A549 (cell line): ENCODE measurements at regions not wholly inside any gene's neighbourhood (a gene's known extent, or its start where the extent isn't known, plus 50 kb on each side); places are given as distances from the start of the nearest gene placed in this dataset.

Experiments used
- ATAC-seq, 2 experiments: fragments of 200-7000 bp in 1 of 2; fragments of >200 bp in 1 of 2; cut with Nextera tagmentation in 1 of 2; cut with Tn5 transposase in 1 of 2; 3 replicates each; pipeline versions ENCODE4 v1.8.0 to v1.9.1; 2018 to 2020; ENCODE audit warnings: mild to moderate bottlenecking in 1 of 2, moderate library complexity in 1 of 2
- CTCF ChIA-PET: fragments of 300-600 bp; sonication (Branson Sonifier 250); formaldehyde crosslinking; extraction: SDS; loops from one replicate; lab custom pipeline; 2021; ENCODE audit warnings: antibody characterized with exemption, inconsistent platforms; lab: Yijun Ruan, JAX
- POLR2A ChIA-PET: fragments of 350-600 bp; formaldehyde crosslinking; extraction: SDS; loops from one replicate; lab custom pipeline; 2021; ENCODE audit warnings: antibody characterized with exemption, inconsistent platforms; lab: Yijun Ruan, JAX
- DNase-seq, 2 experiments: peaks; one replicate each; pipeline versions ENCODE4 v3.0.0 to v3.0.0-alpha.2; 2011 to 2016; ENCODE audit warnings: low read depth in 1 of 2, low spot score in 1 of 2
- FAIRE-seq: peaks from 2 replicates; lab custom pipeline; 2011; peaks lifted over from hg19 to GRCh38; lab: Jason Lieb, UNC
- H3K27ac ChIP-seq, 2 experiments: fragments of >200 bp; sonication (Bioruptor Twin); formaldehyde crosslinking; 3 replicates each; pipeline ENCODE4 v1.5.1; 2016 to 2017
- H3K4me1 ChIP-seq: fragments of >200 bp; sonication (Bioruptor Twin); formaldehyde crosslinking; 3 replicates; pipeline ENCODE4 v1.6.1; 2016
- H3K4me2 ChIP-seq: fragments of >200 bp; sonication (Bioruptor Twin); formaldehyde crosslinking; 3 replicates; pipeline ENCODE4 v1.6.1; 2016
- H3K4me3 ChIP-seq: fragments of >200 bp; sonication (Bioruptor Twin); formaldehyde crosslinking; 3 replicates; pipeline ENCODE4 v1.5.1; 2016
- H3K9me3 ChIP-seq: fragments of >200 bp; sonication (Bioruptor Twin); formaldehyde crosslinking; 3 replicates; pipeline ENCODE4 v1.6.1; 2016
- CBX2 ChIP-seq: fragments of 200-600 bp; sonication (generic); IDR thresholded peaks from 2 replicates; pipeline ENCODE4 v1.6.1; 2016; ENCODE audit warnings: low read depth, mild to moderate bottlenecking, borderline replicate concordance
- CBX8 ChIP-seq: fragments of 200-600 bp; sonication (generic); IDR thresholded peaks from 2 replicates; pipeline ENCODE4 v1.6.1; 2016
- CHD4 ChIP-seq: fragments of 200-600 bp; sonication (generic); IDR thresholded peaks from 2 replicates; pipeline ENCODE4 v1.6.1; 2016; ENCODE audit warnings: antibody characterized with exemption, mild to moderate bottlenecking, borderline replicate concordance
- ESRRA ChIP-seq: fragments of 150-350 bp; IDR thresholded peaks from 2 replicates; pipeline ENCODE4 v1.6.1; 2014; ENCODE audit warnings: mild to moderate bottlenecking, low read length, borderline replicate concordance
- FOSB ChIP-seq: fragments of 250-450 bp; sonication (Bioruptor Pico); IDR thresholded peaks from 2 replicates; pipeline ENCODE4 v1.5.0; 2020; ENCODE audit warnings: mild to moderate bottlenecking, moderate library complexity
- FOSL2 ChIP-seq, 2 experiments: fragments of 450-650 bp in 1 of 2; fragments of >200 bp in 1 of 2; sonication (Bioruptor Twin) in 1 of 2; formaldehyde crosslinking; IDR thresholded peaks; 2 replicates each; pipeline versions ENCODE4 v1.5.0 to v1.6.1; 2016 to 2020; ENCODE audit warnings: mild to moderate bottlenecking in 1 of 2, moderate library complexity in 1 of 2
- GATA3 ChIP-seq: IDR thresholded peaks from 2 replicates; pipeline ENCODE4 v1.6.1; 2012; ENCODE audit warnings: borderline replicate concordance
- HDAC2 ChIP-seq: fragments of 200-600 bp; sonication (generic); IDR thresholded peaks from 2 replicates; pipeline ENCODE4 v1.6.1; 2016
- HOXA7 ChIP-seq: fragments of 250-450 bp; sonication (Bioruptor Pico); IDR thresholded peaks from 2 replicates; pipeline ENCODE4 v1.5.0; 2020; ENCODE audit warnings: mild to moderate bottlenecking, moderate library complexity
- HOXB13 ChIP-seq: fragments of 250-450 bp; sonication (Bioruptor Pico); IDR thresholded peaks from 2 replicates; pipeline ENCODE4 v1.5.0; 2020; ENCODE audit warnings: low read depth, mild to moderate bottlenecking, moderate library complexity
- HOXB5 ChIP-seq: fragments of 250-450 bp; sonication (Bioruptor Pico); IDR thresholded peaks from 2 replicates; pipeline ENCODE4 v1.5.0; 2020; ENCODE audit warnings: mild to moderate bottlenecking, moderate library complexity
- JUN ChIP-seq, 2 experiments: fragments of >200 bp; sonication (Bioruptor Twin); formaldehyde crosslinking; IDR thresholded peaks; 2 replicates in 1 of 2; 3 replicates in 1 of 2; pipeline ENCODE4 v1.6.1; 2016 to 2017
- KDM1A ChIP-seq: fragments of 200-600 bp; sonication (generic); IDR thresholded peaks from 2 replicates; pipeline ENCODE4 v1.6.1; 2016; ENCODE audit warnings: low read depth, mild to moderate bottlenecking
- MAZ ChIP-seq: fragments of 150-350 bp; IDR thresholded peaks from 2 replicates; pipeline ENCODE4 v1.6.1; 2014; ENCODE audit warnings: antibody characterized with exemption, low read depth, low read length, borderline replicate concordance
- NPAS2 ChIP-seq: fragments of 250-450 bp; sonication (Bioruptor Pico); IDR thresholded peaks from 2 replicates; pipeline ENCODE4 v1.8.0; 2022; ENCODE audit warnings: mild to moderate bottlenecking, moderate library complexity, borderline replicate concordance
- NR3C1 ChIP-seq: fragments of >200 bp; sonication (Bioruptor Twin); formaldehyde crosslinking; IDR thresholded peaks from 3 replicates; pipeline ENCODE4 v1.6.1; 2017
- RNF2 ChIP-seq: fragments of 200-600 bp; sonication (generic); IDR thresholded peaks from 2 replicates; pipeline ENCODE4 v1.6.1; 2016; ENCODE audit warnings: low read depth, mild to moderate bottlenecking, antibody characterized with exemption, moderate library complexity, borderline replicate concordance
- SMC3 ChIP-seq: fragments of >200 bp; sonication (Bioruptor Twin); formaldehyde crosslinking; IDR thresholded peaks from 3 replicates; pipeline ENCODE4 v1.6.1; 2018; ENCODE audit warnings: inconsistent platforms
- TP53 ChIP-seq: fragments of 250-450 bp; sonication (Bioruptor Pico); IDR thresholded peaks from 2 replicates; pipeline ENCODE4 v1.5.0; 2021; ENCODE audit warnings: mild to moderate bottlenecking, moderate library complexity
- ZSCAN20 ChIP-seq: fragments of 250-450 bp; sonication (Bioruptor Pico); IDR thresholded peaks from 2 replicates; pipeline ENCODE4 v1.8.0; 2022; ENCODE audit warnings: mild to moderate bottlenecking, moderate library complexity
- WGBS: methylation state at CpG from one replicate; pipeline ENCODE4 v1.1.6; 2017; ENCODE audit errors: missing lambda C conversion rate; 5-methylcytosine and 5-hydroxymethylcytosine counted together
- TF ChIP-seq, protein P1 (sequence below): fragments of 250-450 bp; sonication (Bioruptor Pico); IDR thresholded peaks from 2 replicates; pipeline ENCODE4 v1.5.0; 2021; ENCODE audit warnings: mild to moderate bottlenecking, moderate library complexity, borderline replicate concordance
- TF ChIP-seq, protein P2 (sequence below): fragments of 150-350 bp; IDR thresholded peaks from 2 replicates; pipeline ENCODE4 v1.6.1; 2014; ENCODE audit warnings: low read depth, mild to moderate bottlenecking, low read length
- TF ChIP-seq, protein P3 (sequence below): fragments of 450-650 bp; IDR thresholded peaks from 2 replicates; pipeline ENCODE4 v1.6.1; 2014; ENCODE audit warnings: antibody characterized with exemption
- TF ChIP-seq, protein P4 (sequence below): IDR thresholded peaks from 2 replicates; pipeline ENCODE4 v1.6.1; 2012; ENCODE audit warnings: low read depth, borderline replicate concordance
- TF ChIP-seq, protein P5 (sequence below): IDR thresholded peaks from 2 replicates; pipeline ENCODE4 v1.6.1; 2012
- TF ChIP-seq, protein P6 (sequence below): fragments of >200 bp; sonication (Bioruptor Twin); formaldehyde crosslinking; IDR thresholded peaks from 3 replicates; pipeline ENCODE4 v1.5.1; 2016

DNA sequence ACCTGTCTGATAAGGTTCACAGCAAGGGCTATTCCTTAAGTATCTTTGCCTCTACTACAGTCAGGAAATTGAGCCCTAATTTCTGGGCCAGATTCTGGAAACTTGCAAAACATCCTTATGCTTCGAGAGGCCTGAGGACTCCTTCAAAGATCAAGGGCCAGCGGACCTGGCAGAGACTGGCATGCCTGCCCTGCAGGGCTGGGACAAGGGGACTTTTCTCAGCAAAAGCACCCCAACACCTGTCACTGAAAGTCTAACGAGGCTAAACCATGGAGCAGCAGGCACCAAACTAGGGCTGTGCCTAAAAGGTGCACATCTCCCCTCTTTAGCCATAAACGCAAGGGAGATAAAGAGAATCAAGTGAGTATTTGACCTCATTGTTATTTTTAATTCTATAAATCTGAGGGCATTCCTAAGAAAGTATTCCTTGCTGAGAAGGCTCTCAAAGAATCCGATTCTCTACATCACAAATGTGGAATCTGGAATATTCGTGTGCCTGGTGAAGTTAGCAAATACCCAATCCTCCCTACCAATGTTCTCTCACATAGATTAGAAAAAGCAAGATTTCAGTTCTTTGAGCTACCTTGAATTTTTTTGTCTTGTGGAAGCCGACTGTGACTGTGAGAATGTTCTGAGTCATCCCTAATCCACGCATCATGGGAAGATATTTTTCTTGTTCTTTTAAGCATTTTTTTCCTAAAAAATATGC is 328.2 kb upstream of the NOVA1 start:
- ATAC-seq (no peak), FAIRE-seq (no peak), DNase-seq (no peak)
- ChIA-PET POLR2A (no interaction called here), CTCF (no interaction called here)
- Histone ChIP-seq H3K4me1 (peaks cover 9% of the 10 kb centered on the region; the same call in 1 of the 3 replicates), H3K9me3 (no peaks in the 10 kb centered on the region), H3K27ac (no peak overlapping the region), H3K4me3 (no peak overlapping the region), H3K4me2 (no peak overlapping the region)
- TF ChIP-seq FOSL2 (IDR thresholded peaks at IDR 0.05) (no peak), FOSL2 (CRISPR knock-in tag; IDR thresholded peaks at IDR 0.05) (no peak), HDAC2 (no peak), JUN (IDR thresholded peaks at IDR 0.05) (no peak), GATA3 (no peak), ESRRA (no peak), KDM1A (no peak), CBX8 (no peak), FOSB (no peak), HOXB13 (no peak), HOXA7 (no peak), ZSCAN20 (CRISPR knock-in tag) (no peak), RNF2 (no peak)
- TF ChIP-seq, protein P1, sequence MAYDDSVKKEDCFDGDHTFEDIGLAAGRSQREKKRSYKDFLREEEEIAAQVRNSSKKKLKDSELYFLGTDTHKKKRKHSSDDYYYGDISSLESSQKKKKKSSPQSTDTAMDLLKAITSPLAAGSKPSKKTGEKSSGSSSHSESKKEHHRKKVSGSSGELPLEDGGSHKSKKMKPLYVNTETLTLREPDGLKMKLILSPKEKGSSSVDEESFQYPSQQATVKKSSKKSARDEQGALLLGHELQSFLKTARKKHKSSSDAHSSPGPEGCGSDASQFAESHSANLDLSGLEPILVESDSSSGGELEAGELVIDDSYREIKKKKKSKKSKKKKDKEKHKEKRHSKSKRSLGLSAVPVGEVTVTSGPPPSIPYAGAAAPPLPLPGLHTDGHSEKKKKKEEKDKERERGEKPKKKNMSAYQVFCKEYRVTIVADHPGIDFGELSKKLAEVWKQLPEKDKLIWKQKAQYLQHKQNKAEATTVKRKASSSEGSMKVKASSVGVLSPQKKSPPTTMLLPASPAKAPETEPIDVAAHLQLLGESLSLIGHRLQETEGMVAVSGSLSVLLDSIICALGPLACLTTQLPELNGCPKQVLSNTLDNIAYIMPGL (CRISPR knock-in tag), result no peak
- TF ChIP-seq, protein P2, sequence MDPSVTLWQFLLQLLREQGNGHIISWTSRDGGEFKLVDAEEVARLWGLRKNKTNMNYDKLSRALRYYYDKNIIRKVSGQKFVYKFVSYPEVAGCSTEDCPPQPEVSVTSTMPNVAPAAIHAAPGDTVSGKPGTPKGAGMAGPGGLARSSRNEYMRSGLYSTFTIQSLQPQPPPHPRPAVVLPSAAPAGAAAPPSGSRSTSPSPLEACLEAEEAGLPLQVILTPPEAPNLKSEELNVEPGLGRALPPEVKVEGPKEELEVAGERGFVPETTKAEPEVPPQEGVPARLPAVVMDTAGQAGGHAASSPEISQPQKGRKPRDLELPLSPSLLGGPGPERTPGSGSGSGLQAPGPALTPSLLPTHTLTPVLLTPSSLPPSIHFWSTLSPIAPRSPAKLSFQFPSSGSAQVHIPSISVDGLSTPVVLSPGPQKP, result no peak
- TF ChIP-seq, protein P3, sequence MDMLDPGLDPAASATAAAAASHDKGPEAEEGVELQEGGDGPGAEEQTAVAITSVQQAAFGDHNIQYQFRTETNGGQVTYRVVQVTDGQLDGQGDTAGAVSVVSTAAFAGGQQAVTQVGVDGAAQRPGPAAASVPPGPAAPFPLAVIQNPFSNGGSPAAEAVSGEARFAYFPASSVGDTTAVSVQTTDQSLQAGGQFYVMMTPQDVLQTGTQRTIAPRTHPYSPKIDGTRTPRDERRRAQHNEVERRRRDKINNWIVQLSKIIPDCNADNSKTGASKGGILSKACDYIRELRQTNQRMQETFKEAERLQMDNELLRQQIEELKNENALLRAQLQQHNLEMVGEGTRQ, result no peak
- TF ChIP-seq, protein P4, sequence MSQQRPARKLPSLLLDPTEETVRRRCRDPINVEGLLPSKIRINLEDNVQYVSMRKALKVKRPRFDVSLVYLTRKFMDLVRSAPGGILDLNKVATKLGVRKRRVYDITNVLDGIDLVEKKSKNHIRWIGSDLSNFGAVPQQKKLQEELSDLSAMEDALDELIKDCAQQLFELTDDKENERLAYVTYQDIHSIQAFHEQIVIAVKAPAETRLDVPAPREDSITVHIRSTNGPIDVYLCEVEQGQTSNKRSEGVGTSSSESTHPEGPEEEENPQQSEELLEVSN, result no peak
- 65% methylated on average over 8 of the region's 8 CpGs for WGBS

DNA sequence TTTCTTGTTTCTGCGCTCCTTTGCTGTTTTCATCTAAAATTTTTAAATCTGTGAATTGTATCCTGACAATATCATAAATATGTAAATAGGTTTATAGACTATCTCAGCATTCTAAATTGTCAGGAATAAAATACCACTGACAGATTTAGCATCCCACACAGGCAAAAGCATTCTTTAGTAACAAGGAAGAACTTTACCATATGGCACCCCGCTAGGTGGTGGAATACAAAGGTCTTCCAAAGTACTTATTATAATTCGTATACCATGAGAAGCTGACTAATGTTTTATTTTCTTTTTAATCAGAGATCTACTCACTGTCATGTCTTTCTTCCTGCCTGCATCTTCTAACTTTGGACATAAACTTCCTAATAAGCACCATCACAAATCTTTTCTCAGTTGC is 328.8 kb upstream of the NOVA1 start:
- POLR2A ChIA-PET, result no interaction called here
- Histone ChIP-seq H3K4me2 (no peak overlapping the region), H3K4me1 (peaks cover 9% of the 10 kb centered on the region; the same call in 1 of the 3 replicates), H3K4me3 (no peak overlapping the region), H3K9me3 (no peaks in the 10 kb centered on the region), H3K27ac (no peak overlapping the region)
- ATAC-seq (no peak), DNase-seq (no peak), FAIRE-seq (peak; percentile 59)
- CTCF ChIA-PET, result no interaction called here
- 32% methylated on average over 3 of the region's 3 CpGs for WGBS
- TF ChIP-seq CHD4, result no peak
- TF ChIP-seq HOXB5 (CRISPR knock-in tag), result no peak
- no peak for TF ChIP-seq TP53
- TF ChIP-seq ZSCAN20 (CRISPR knock-in tag), result no peak
- no peak for TF ChIP-seq HOXA7
- TF ChIP-seq SMC3, result no peak
- TF ChIP-seq, protein P5, sequence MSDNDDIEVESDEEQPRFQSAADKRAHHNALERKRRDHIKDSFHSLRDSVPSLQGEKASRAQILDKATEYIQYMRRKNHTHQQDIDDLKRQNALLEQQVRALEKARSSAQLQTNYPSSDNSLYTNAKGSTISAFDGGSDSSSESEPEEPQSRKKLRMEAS, result no peak
- no peak for TF ChIP-seq NR3C1
- TF ChIP-seq MAZ, result no peak
- TF ChIP-seq, protein P6, sequence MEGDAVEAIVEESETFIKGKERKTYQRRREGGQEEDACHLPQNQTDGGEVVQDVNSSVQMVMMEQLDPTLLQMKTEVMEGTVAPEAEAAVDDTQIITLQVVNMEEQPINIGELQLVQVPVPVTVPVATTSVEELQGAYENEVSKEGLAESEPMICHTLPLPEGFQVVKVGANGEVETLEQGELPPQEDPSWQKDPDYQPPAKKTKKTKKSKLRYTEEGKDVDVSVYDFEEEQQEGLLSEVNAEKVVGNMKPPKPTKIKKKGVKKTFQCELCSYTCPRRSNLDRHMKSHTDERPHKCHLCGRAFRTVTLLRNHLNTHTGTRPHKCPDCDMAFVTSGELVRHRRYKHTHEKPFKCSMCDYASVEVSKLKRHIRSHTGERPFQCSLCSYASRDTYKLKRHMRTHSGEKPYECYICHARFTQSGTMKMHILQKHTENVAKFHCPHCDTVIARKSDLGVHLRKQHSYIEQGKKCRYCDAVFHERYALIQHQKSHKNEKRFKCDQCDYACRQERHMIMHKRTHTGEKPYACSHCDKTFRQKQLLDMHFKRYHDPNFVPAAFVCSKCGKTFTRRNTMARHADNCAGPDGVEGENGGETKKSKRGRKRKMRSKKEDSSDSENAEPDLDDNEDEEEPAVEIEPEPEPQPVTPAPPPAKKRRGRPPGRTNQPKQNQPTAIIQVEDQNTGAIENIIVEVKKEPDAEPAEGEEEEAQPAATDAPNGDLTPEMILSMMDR, result no peak
- no peak for TF ChIP-seq NPAS2 (CRISPR knock-in tag)
- no peak for TF ChIP-seq CBX2
